ENCODE measurements at regions not wholly inside any gene's neighbourhood (a gene's known extent, or its start where the extent isn't known, plus 50 kb on each side); places are given as distances from the start of the nearest gene placed in this dataset.

GRCh38 chr12:132380641-132381040 lies 51.3 kb upstream of the GALNT9 start:
- intact Hi-C loops (cut with micrococcal nuclease) = no loop called here
- dilution Hi-C loops (cut with HindIII; ENCODE audit: low sequenced_read_pairs, unreplicated experiment) = no loop called here
- no peak overlapping the region for H3K23ac ChIP-seq (ENCODE audit: low read depth, low read length)
- no peaks in the 10 kb centered on the region for H3K9me3 ChIP-seq (ENCODE audit: control insufficient read depth, insufficient read depth, low read length)
- H3K4me2 ChIP-seq (ENCODE audit: low read depth, low read length) = no peak overlapping the region
- H4K20me1 ChIP-seq (ENCODE audit: insufficient read depth, low read length) = no peaks in the 10 kb centered on the region; the same call in 1 of the 2 replicates
- no peak overlapping the region for H3K18ac ChIP-seq (ENCODE audit: low read depth, low read length)
- no peak overlapping the region for H3K4ac ChIP-seq (ENCODE audit: low read depth, low read length)
- POLR2A ChIA-PET (ENCODE audit: unreplicated experiment) = no interaction called here
- H2AFZ ChIP-seq (replicated peaks; ENCODE audit: low read length, poor library complexity) = no peak overlapping the region
- H3K36me3 ChIP-seq (ENCODE audit: control insufficient read depth, insufficient read depth, low read length) = no peaks in the 10 kb centered on the region
- H2AK5ac ChIP-seq (ENCODE audit: low read depth, low read length) = no peak overlapping the region
- BruUV-seq (replicated peaks) = no TSS peak
- no peaks in the 10 kb centered on the region for H3K4me1 ChIP-seq (ENCODE audit: control insufficient read depth, insufficient read depth, low read length)
- DNase-seq (no peak), ATAC-seq (ENCODE audit: low read depth) (no peak)
- H4K91ac ChIP-seq (ENCODE audit: insufficient read depth, low read depth, low read length) = no peak overlapping the region
- no peak overlapping the region for H3K27ac ChIP-seq (ENCODE audit: insufficient read depth, low read length)
- CTCF ChIA-PET = no interaction called here
- H2BK120ac ChIP-seq (ENCODE audit: low read depth, low read length) = no peak overlapping the region
- no peak overlapping the region for H2BK15ac ChIP-seq (ENCODE audit: low read depth, low read length)
- no peak overlapping the region for H3K4me3 ChIP-seq (ENCODE audit: insufficient read depth, low read depth, low read length)
- H3K56ac ChIP-seq (ENCODE audit: extremely low read depth, insufficient read depth, low read length) = no peak overlapping the region
- H3K9me1 ChIP-seq (ENCODE audit: insufficient read depth, low read length) = no peaks in the 10 kb centered on the region
- peaks cover 19% of the 10 kb centered on the region for H3K27me3 ChIP-seq (ENCODE audit: control insufficient read depth, insufficient read depth, low read length)
- H3K9ac ChIP-seq (ENCODE audit: low read depth, low read length) = no peak overlapping the region
- no peak overlapping the region for H2BK5ac ChIP-seq (ENCODE audit: low read depth, low read length, poor library complexity, severe bottlenecking)
- no peak overlapping the region for H2AK9ac ChIP-seq (replicated peaks; ENCODE audit: low read depth, low read length, poor library complexity)
- TF ChIP-seq CTCF (conservative IDR thresholded peaks at IDR 0.05; ENCODE audit: low read depth, low read length) (no peak), MAZ (IDR thresholded peaks at IDR 0.05; ENCODE audit: borderline replicate concordance, low read depth, low read length) (no peak), NFE2L2 (IDR thresholded peaks at IDR 0.05; ENCODE audit: low read depth, low read length) (no peak), POLR2A (IDR thresholded peaks at IDR 0.05; ENCODE audit: low read depth, low read length) (no peak), MXI1 (IDR thresholded peaks at IDR 0.05; ENCODE audit: borderline replicate concordance, low read depth, low read length) (no peak), CHD1 (IDR thresholded peaks at IDR 0.05; ENCODE audit: low read depth, low read length) (no peak), ELK1 (IDR thresholded peaks at IDR 0.05; ENCODE audit: borderline replicate concordance, low read depth, low read length) (no peak), RAD21 (IDR thresholded peaks at IDR 0.05; ENCODE audit: low read length) (no peak), RCOR1 (IDR thresholded peaks at IDR 0.05; ENCODE audit: insufficient replicate concordance, low read length) (no peak), BHLHE40 (IDR thresholded peaks at IDR 0.05; ENCODE audit: low read depth, low read length) (no peak), CEBPB (IDR thresholded peaks at IDR 0.05; ENCODE audit: low read depth, low read length) (no peak), USF2 (IDR thresholded peaks at IDR 0.05; ENCODE audit: low read depth, low read length) (no peak), SMC3 (IDR thresholded peaks at IDR 0.05; ENCODE audit: low read depth, low read length) (no peak), FOS (IDR thresholded peaks at IDR 0.05; ENCODE audit: low read depth, low read length) (no peak), RFX5 (IDR thresholded peaks at IDR 0.05; ENCODE audit: low read depth, low read length) (no peak), MAFK (IDR thresholded peaks at IDR 0.05; ENCODE audit: low read depth, low read length) (no peak)
- in situ Hi-C loops (cut with MboI; ENCODE audit: low sequenced_read_pairs) = no loop called here
- no peaks in the 10 kb centered on the region for H3K79me1 ChIP-seq (ENCODE audit: low read depth in 1 of 2, low read length in 2 of 2)
- H2BK20ac ChIP-seq (ENCODE audit: low read depth, low read length) = no peak overlapping the region
- H4K5ac ChIP-seq (ENCODE audit: low read depth, low read length) = no peak overlapping the region
- no CpG with 5 or more reads among the region's 3 CpGs for WGBS, 2 experiments (ENCODE audit: extremely low coverage in 2 of 2, insufficient read length in 1 of 2)
- no peak overlapping the region for H3K14ac ChIP-seq (replicated peaks; ENCODE audit: low read depth, low read length)
- no peak overlapping the region for H4K8ac ChIP-seq (ENCODE audit: low read depth in 2 of 2, low read length in 2 of 2)

Data from IMR-90 (cell line).